GM19324 (cell line): ENCODE measurements at regions not wholly inside any gene's neighbourhood (a gene's known extent, or its start where the extent isn't known, plus 50 kb on each side); places are given as distances from the start of the nearest gene placed in this dataset.
"Not testable (repeated sequence)": the region's sequence is repeated elsewhere in the genome, so short reads cannot be mapped to it uniquely, and the experiment has no call there.

ENCODE experiments used
- ATAC-seq: cut with Tn5 transposase; IDR thresholded peaks from one replicate; pipeline ENCODE4 v1.9.1; 2021; ENCODE audit warnings: mild to moderate bottlenecking, moderate library complexity; ENCODE audit not compliant: unreplicated experiment, low FRiP score

- no peak for ATAC-seq
Observed at GRCh38 chr1:219732814-219733491, 120.0 kb upstream of the ZC3H11B start.

GRCh38 chr1:219731771-219732170 lies 118.9 kb upstream of the ZC3H11B start:
- ATAC-seq = no peak

GRCh38 chr1:219726480-219727272 lies 113.8 kb upstream of the ZC3H11B start:
- ATAC-seq = no peak

- ATAC-seq = no peak
Observed at GRCh38 chr1:219724440-219724839, 111.5 kb upstream of the ZC3H11B start.

GRCh38 chr1:219717536-219717935 lies 104.6 kb upstream of the ZC3H11B start:
- ATAC-seq = no peak

- ATAC-seq = no peak
Observed at GRCh38 chr1:219716611-219717114, 103.8 kb upstream of the ZC3H11B start.

- no peak for ATAC-seq
Observed at GRCh38 chr1:219713981-219714381, 101.1 kb upstream of the ZC3H11B start.

- ATAC-seq = no peak
Observed at GRCh38 chr1:219712506-219712905, 99.6 kb upstream of the ZC3H11B start.

- no peak for ATAC-seq
Observed at GRCh38 chr1:219710529-219711194, 97.8 kb upstream of the ZC3H11B start.

- no peak for ATAC-seq
Observed at GRCh38 chr1:219708919-219709543, 96.1 kb upstream of the ZC3H11B start.

GRCh38 chr1:219707885-219708284 lies 95.0 kb upstream of the ZC3H11B start:
- ATAC-seq = not testable (repeated sequence)

- ATAC-seq = not testable (repeated sequence)
Observed at GRCh38 chr1:219704331-219704730, 91.4 kb upstream of the ZC3H11B start.

- no peak for ATAC-seq
Observed at GRCh38 chr1:219703368-219703639, 90.4 kb upstream of the ZC3H11B start.

GRCh38 chr1:219701476-219701875 lies 88.6 kb upstream of the ZC3H11B start:
- no peak for ATAC-seq

GRCh38 chr1:219699870-219700269 lies 87.0 kb upstream of the ZC3H11B start:
- ATAC-seq = no peak

- ATAC-seq = no peak
Observed at GRCh38 chr1:219697682-219698081, 84.8 kb upstream of the ZC3H11B start.

GRCh38 chr1:219692981-219693380 lies 80.1 kb upstream of the ZC3H11B start:
- ATAC-seq = no peak

GRCh38 chr1:219689774-219690173 lies 76.9 kb upstream of the ZC3H11B start:
- no peak for ATAC-seq

- ATAC-seq = no peak
Observed at GRCh38 chr1:219687779-219688178, 74.9 kb upstream of the ZC3H11B start.

- no peak for ATAC-seq
Observed at GRCh38 chr1:219686171-219686570, 73.3 kb upstream of the ZC3H11B start.

- no peak for ATAC-seq
Observed at GRCh38 chr1:219682788-219683187, 69.9 kb upstream of the ZC3H11B start.
